PC-9 (cell line): ENCODE measurements at regions not wholly inside any gene's neighbourhood (a gene's known extent, or its start where the extent isn't known, plus 50 kb on each side); places are given as distances from the start of the nearest gene placed in this dataset.

Source experiments
- BruUV-seq: library from RNA; stranded (reverse); fragments of 400-500 nt; replicated peaks from 2 replicates; lab custom pipeline; 2021; lab: Mats Ljungman, UMichigan
- CTCF ChIA-PET: fragments of 300-600 bp; sonication (Branson Sonifier 250); formaldehyde crosslinking; loops from one replicate; lab custom pipeline; 2022; ENCODE audit warnings: antibody characterized with exemption; lab: Charles Lee
- POLR2A ChIA-PET: fragments of 300-600 bp; sonication (Branson Sonifier 250); formaldehyde crosslinking; loops from one replicate; lab custom pipeline; 2022; ENCODE audit warnings: antibody characterized with exemption; ENCODE audit not compliant: unreplicated experiment; lab: Charles Lee
- DNase-seq, 2 experiments: peaks; one replicate each; pipeline versions ENCODE4 v3.0.0 to v3.0.0-alpha.2; 2015 to 2022; ENCODE audit warnings: mixed read lengths in 1 of 2
- H2AFZ ChIP-seq: fragments of 200-600 bp; sonication (generic); 2 replicates; pipeline ENCODE4 v1.8.1; 2017; ENCODE audit warnings: antibody characterized with exemption
- H3F3A ChIP-seq: fragments of 200-600 bp; sonication (generic); 2 replicates; pipeline ENCODE4 v1.8.1; 2017; ENCODE audit warnings: antibody characterized with exemption, mild to moderate bottlenecking, low read depth; ENCODE audit not compliant: insufficient read depth
- H3K27ac ChIP-seq: fragments of 200-600 bp; sonication (generic); 2 replicates; pipeline ENCODE4 v1.6.1; 2016; ENCODE audit warnings: mixed run types
- H3K27me3 ChIP-seq: fragments of 200-600 bp; sonication (generic); 2 replicates; pipeline ENCODE4 v1.6.1; 2016; ENCODE audit warnings: low read depth, mixed run types; ENCODE audit not compliant: insufficient read depth
- H3K36me3 ChIP-seq: fragments of 200-600 bp; sonication (generic); 2 replicates; pipeline ENCODE4 v1.6.1; 2016; ENCODE audit warnings: low read depth, mixed run types
- H3K4me1 ChIP-seq: fragments of 200-600 bp; sonication (generic); replicated peaks from 2 replicates; pipeline ENCODE4 v1.6.1; 2016; ENCODE audit warnings: mixed run types; ENCODE audit not compliant: insufficient read depth
- H3K4me2 ChIP-seq: fragments of 200-600 bp; sonication (generic); 2 replicates; pipeline ENCODE4 v1.6.1; 2017; ENCODE audit warnings: mixed run types
- H3K4me3 ChIP-seq: fragments of 200-600 bp; sonication (generic); 2 replicates; pipeline ENCODE4 v1.6.1; 2016; ENCODE audit warnings: mixed run types
- H3K79me2 ChIP-seq: fragments of 200-600 bp; sonication (generic); 2 replicates; pipeline ENCODE4 v1.6.1; 2017; ENCODE audit warnings: low read depth, mixed run types
- H3K9me2 ChIP-seq: fragments of 200-600 bp; sonication (generic); 2 replicates; pipeline ENCODE4 v1.8.1; 2017; ENCODE audit warnings: mild to moderate bottlenecking; ENCODE audit not compliant: insufficient read depth
- H3K9me3 ChIP-seq: fragments of 200-600 bp; sonication (generic); 2 replicates; pipeline ENCODE4 v1.8.1; 2016; ENCODE audit warnings: low read depth; ENCODE audit not compliant: insufficient read depth
- H4K20me1 ChIP-seq: fragments of 200-600 bp; sonication (generic); 2 replicates; pipeline ENCODE4 v1.8.1; 2017; ENCODE audit not compliant: insufficient read depth
- EZH2 ChIP-seq: fragments of 200-600 bp; sonication (generic); IDR thresholded peaks from 2 replicates; pipeline ENCODE4 v1.8.0; 2017; ENCODE audit warnings: antibody characterized with exemption, low read depth
- intact Hi-C: fragments of 100-400 bp; cut with micrococcal nuclease; formaldehyde crosslinking; loops from one replicate; pipeline ENCODE4 v1.10.0; 2022; ENCODE audit not compliant: unreplicated experiment
- TF ChIP-seq, protein P1 (sequence below): fragments of 200-600 bp; sonication (generic); conservative IDR thresholded peaks from 2 replicates; pipeline ENCODE4 v1.6.1; 2017; ENCODE audit warnings: mixed run types, antibody characterized with exemption, mild to moderate bottlenecking, moderate library complexity

DNA sequence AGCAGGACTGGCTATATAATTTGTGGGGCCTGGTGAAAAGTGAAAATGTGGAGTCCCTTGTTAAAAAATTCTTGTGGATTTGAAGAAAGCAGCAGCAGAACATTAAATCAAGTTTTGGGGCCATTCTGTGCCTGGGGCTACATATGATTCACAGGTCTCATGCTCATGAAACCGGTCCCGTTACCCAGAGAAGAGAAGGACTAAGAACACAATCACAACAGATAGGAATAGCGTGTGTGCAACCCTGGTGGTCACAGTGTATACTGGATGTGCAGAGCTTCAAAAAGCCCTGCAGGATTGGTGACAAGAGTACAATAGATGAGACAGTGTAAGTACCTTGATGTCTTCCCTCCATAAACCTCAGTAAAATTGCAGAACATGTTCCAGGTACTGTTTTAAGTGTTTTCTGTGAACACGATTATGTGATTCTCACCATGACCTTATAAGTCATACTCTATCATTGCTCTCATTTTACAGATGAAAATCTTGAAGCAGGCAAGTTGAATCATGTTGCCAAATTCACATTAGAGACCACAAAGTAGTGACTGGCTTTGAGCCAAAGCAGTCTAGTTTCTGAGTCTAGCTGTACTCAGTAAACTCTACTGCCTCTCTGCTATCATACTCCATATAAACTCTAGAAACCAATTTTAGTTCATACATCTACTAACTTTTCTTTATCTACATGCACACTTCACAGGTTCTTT, 636.5 kb downstream of the TAF11L14 start:
- H3K79me2 ChIP-seq: no peaks in the 10 kb centered on the region
- H4K20me1 ChIP-seq: no peaks in the 10 kb centered on the region
- H3K4me1 ChIP-seq: no peaks in the 10 kb centered on the region
- H3K9me3 ChIP-seq: no peaks in the 10 kb centered on the region
- H3K4me2 ChIP-seq: no peak overlapping the region
- BruUV-seq: no TSS peak
- H3K4me3 ChIP-seq: no peak overlapping the region
- intact Hi-C loops: no loop called here
- no peaks in the 10 kb centered on the region for H3K36me3 ChIP-seq
- TF ChIP-seq, protein P1, sequence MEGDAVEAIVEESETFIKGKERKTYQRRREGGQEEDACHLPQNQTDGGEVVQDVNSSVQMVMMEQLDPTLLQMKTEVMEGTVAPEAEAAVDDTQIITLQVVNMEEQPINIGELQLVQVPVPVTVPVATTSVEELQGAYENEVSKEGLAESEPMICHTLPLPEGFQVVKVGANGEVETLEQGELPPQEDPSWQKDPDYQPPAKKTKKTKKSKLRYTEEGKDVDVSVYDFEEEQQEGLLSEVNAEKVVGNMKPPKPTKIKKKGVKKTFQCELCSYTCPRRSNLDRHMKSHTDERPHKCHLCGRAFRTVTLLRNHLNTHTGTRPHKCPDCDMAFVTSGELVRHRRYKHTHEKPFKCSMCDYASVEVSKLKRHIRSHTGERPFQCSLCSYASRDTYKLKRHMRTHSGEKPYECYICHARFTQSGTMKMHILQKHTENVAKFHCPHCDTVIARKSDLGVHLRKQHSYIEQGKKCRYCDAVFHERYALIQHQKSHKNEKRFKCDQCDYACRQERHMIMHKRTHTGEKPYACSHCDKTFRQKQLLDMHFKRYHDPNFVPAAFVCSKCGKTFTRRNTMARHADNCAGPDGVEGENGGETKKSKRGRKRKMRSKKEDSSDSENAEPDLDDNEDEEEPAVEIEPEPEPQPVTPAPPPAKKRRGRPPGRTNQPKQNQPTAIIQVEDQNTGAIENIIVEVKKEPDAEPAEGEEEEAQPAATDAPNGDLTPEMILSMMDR: no peak
- no peak for TF ChIP-seq EZH2
- no peak overlapping the region for H3K27ac ChIP-seq
- no peaks in the 10 kb centered on the region for H3K9me2 ChIP-seq
- CTCF ChIA-PET: no interaction called here
- no peak for DNase-seq
- H2AFZ ChIP-seq: no peak overlapping the region
- 0 out of 2 replicates have a peak, but pooled peaks cover 4% of the 10 kb centered on the region for H3K27me3 ChIP-seq
- H3F3A ChIP-seq: no peaks in the 10 kb centered on the region
- POLR2A ChIA-PET: no interaction called here

DNA sequence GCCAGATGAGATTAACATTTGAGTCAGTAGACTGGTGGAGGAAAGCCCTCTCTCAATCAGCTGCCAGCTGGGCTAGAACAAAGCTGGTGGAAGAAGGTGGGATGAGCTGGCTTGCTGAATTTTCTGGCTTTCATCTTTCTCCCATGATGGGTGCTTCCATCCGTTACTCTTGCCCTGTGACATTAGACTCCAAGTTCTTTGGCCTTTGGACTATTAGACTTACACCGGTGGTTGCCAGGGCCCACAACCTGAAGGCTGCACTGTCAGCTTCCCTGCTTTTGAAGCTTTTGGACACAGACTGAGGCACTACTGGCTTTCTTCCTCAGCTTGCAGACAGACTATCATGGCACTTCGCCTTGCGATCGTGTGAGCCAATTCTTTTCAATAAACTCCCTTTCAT, 642.7 kb downstream of the TAF11L14 start:
- POLR2A ChIA-PET: no interaction called here
- CTCF ChIA-PET: interaction anchor here (0.7 kb wide), 1 partner anchor 151 kb away, joined by 3 read pairs; no protein-coding TSS in a partner anchor
- no TSS peak for BruUV-seq
- intact Hi-C loops: no loop called here
- H4K20me1 ChIP-seq: no peaks in the 10 kb centered on the region
- no peaks in the 10 kb centered on the region for H3K36me3 ChIP-seq
- no peak for DNase-seq
- H2AFZ ChIP-seq: no peak overlapping the region
- no peaks in the 10 kb centered on the region for H3F3A ChIP-seq
- H3K4me1 ChIP-seq: no peaks in the 10 kb centered on the region
- no peak overlapping the region for H3K4me3 ChIP-seq
- no peak overlapping the region for H3K4me2 ChIP-seq
- H3K27me3 ChIP-seq: 0 out of 2 replicates have a peak, but pooled peaks cover 4% of the 10 kb centered on the region
- H3K9me2 ChIP-seq: no peaks in the 10 kb centered on the region
- TF ChIP-seq, protein P1: no peak
- no peak for TF ChIP-seq EZH2
- H3K9me3 ChIP-seq: no peaks in the 10 kb centered on the region
- no peak overlapping the region for H3K27ac ChIP-seq
- H3K79me2 ChIP-seq: no peaks in the 10 kb centered on the region

DNA sequence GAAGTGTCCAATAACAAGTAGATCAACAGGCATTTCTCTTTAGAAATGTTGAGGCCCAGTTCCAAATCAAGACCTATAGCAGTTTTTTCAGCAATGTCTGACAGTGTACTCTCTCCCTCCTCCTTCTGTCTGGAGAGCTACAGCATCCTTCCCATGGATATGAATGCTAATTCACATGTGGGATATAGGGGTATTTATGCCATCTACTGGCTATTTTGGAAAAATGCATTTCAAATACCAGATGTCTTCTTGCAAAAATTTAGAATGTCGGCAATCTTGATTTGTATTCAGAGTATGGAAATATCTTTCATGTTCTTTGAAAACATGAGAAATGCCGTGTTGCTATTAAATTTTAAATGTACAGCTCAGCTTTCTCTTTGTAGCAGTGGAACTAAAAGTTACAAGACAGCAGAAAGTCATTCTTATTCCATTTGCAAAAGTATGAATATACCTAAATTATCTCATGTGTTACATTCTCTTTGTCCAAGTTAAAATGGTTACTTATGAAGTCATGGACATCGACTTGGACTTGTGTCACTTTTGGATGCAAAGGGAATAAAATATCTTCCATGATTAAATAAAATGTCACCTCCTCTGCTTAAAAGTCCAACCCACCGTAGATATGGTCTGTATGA, 647.8 kb downstream of the TAF11L14 start:
- no peak overlapping the region for H3K27ac ChIP-seq
- H3K4me3 ChIP-seq: no peak overlapping the region
- H3K79me2 ChIP-seq: no peaks in the 10 kb centered on the region
- H4K20me1 ChIP-seq: no peaks in the 10 kb centered on the region
- no peaks in the 10 kb centered on the region for H3F3A ChIP-seq
- no peak for DNase-seq
- CTCF ChIA-PET: interaction anchor here (0.9 kb wide), 1 partner anchor 1066 kb away, joined by 3 read pairs; no protein-coding TSS in a partner anchor
- no peaks in the 10 kb centered on the region for H3K9me3 ChIP-seq
- TF ChIP-seq, protein P1: peak; percentile 73
- no peak for TF ChIP-seq EZH2
- BruUV-seq: no TSS peak
- peaks cover 11% of the 10 kb centered on the region; the same call in 1 of the 2 replicates for H3K27me3 ChIP-seq
- no peak overlapping the region for H3K4me2 ChIP-seq
- intact Hi-C loops: loop anchor here (1.0 kb wide), 1 partner anchor 1066 kb away; no protein-coding TSS in a partner anchor
- no peaks in the 10 kb centered on the region for H3K4me1 ChIP-seq
- no peaks in the 10 kb centered on the region for H3K36me3 ChIP-seq
- no peak overlapping the region for H2AFZ ChIP-seq
- no peaks in the 10 kb centered on the region for H3K9me2 ChIP-seq
- POLR2A ChIA-PET: no interaction called here
